Hepatocyte (in vitro differentiated cells): ENCODE measurements at regions not wholly inside any gene's neighbourhood (a gene's known extent, or its start where the extent isn't known, plus 50 kb on each side); places are given as distances from the start of the nearest gene placed in this dataset.

Experiments
- DNase-seq: peaks from one replicate; pipeline ENCODE4 v3.0.0-alpha.2; 2016; ENCODE audit warnings: low spot score
- H2AFZ ChIP-seq: fragments of 200-600 bp; sonication (generic); 2 replicates; pipeline ENCODE4 v1.6.0; 2016; ENCODE audit warnings: antibody characterized with exemption, mild to moderate bottlenecking
- H3K27ac ChIP-seq: fragments of 200-600 bp; sonication (generic); 2 replicates; pipeline ENCODE4 v1.5.1; 2016; ENCODE audit warnings: mild to moderate bottlenecking
- H3K27me3 ChIP-seq: fragments of 200-600 bp; sonication (generic); 2 replicates; pipeline ENCODE4 v1.6.1; 2016
- H3K36me3 ChIP-seq: fragments of 200-600 bp; sonication (generic); replicated peaks from 2 replicates; pipeline ENCODE4 v1.5.1; 2016; ENCODE audit warnings: low read depth; ENCODE audit not compliant: insufficient read depth
- H3K4me1 ChIP-seq: fragments of 200-600 bp; sonication (generic); 2 replicates; pipeline ENCODE4 v1.5.1; 2016; ENCODE audit warnings: mild to moderate bottlenecking, moderate library complexity; ENCODE audit not compliant: insufficient read depth
- H3K4me2 ChIP-seq: fragments of 200-600 bp; sonication (generic); 2 replicates; pipeline ENCODE4 v1.6.0; 2016
- H3K4me3 ChIP-seq: fragments of 200-600 bp; sonication (generic); 2 replicates; pipeline ENCODE4 v1.5.1; 2016; ENCODE audit warnings: mild to moderate bottlenecking
- H3K79me2 ChIP-seq: fragments of 200-600 bp; sonication (generic); 2 replicates; pipeline ENCODE4 v1.6.0; 2017; ENCODE audit warnings: mild to moderate bottlenecking
- H3K9me2 ChIP-seq: fragments of 200-600 bp; sonication (generic); replicated peaks from 2 replicates; pipeline ENCODE4 v1.6.0; 2017; ENCODE audit warnings: mild to moderate bottlenecking; ENCODE audit not compliant: insufficient read depth
- H3K9me3 ChIP-seq: fragments of 200-600 bp; sonication (generic); 2 replicates; pipeline ENCODE4 v1.5.1; 2016; ENCODE audit warnings: low read depth, mild to moderate bottlenecking
- H4K20me1 ChIP-seq: fragments of 200-600 bp; sonication (generic); 2 replicates; pipeline ENCODE4 v1.6.0; 2016; ENCODE audit warnings: mild to moderate bottlenecking; ENCODE audit not compliant: insufficient read depth, poor library complexity, severe bottlenecking
- EZH2 ChIP-seq: fragments of 200-600 bp; sonication (generic); IDR thresholded peaks from 2 replicates; pipeline ENCODE4 v1.6.1; 2016; ENCODE audit warnings: antibody characterized with exemption, mild to moderate bottlenecking, borderline replicate concordance
- EZH2phosphoT487 ChIP-seq: fragments of 200-600 bp; sonication (generic); IDR thresholded peaks from one replicate; pipeline ENCODE4 v1.6.1; 2018; ENCODE audit warnings: antibody characterized with exemption, mild to moderate bottlenecking, low read depth, moderate library complexity; ENCODE audit not compliant: unreplicated experiment, severe bottlenecking
- WGBS: methylation state at CpG from one replicate; pipeline ENCODE4 v1.1.6; 2016; ENCODE audit warnings: low lambda C conversion rate; ENCODE audit errors: missing lambda C conversion rate; 5-methylcytosine and 5-hydroxymethylcytosine counted together
- TF ChIP-seq, protein P1 (sequence below): fragments of 200-600 bp; sonication (generic); IDR thresholded peaks from 2 replicates; pipeline ENCODE4 v1.5.1; 2016; ENCODE audit warnings: antibody characterized with exemption, mild to moderate bottlenecking; ENCODE audit not compliant: poor library complexity

DNA sequence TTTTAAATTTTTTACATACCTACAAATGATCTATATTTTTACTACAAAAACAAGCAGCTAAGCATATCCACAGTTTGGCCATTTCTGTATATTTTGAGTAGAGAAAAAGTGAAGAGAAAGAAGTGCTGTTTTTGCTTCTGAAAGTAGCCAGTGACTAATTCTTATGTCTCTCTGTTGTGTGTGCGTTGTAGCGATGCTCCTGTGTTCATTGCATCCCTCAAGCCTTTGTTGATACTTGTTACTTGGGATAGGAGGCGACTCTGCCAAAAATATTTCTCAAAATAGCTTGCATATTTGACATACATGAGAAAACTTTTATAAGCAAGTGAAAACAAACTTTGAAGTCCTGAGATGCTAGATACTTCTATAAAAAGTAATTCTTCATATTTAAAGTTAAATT lies 714.1 kb downstream of the FSCB start:
- Histone ChIP-seq H3K9me3 (no peaks in the 10 kb centered on the region), H2AFZ (no peak overlapping the region), H3K36me3 (no peaks in the 10 kb centered on the region), H3K4me3 (no peak overlapping the region), H3K27ac (no peak overlapping the region), H3K79me2 (no peaks in the 10 kb centered on the region), H3K9me2 (no peaks in the 10 kb centered on the region), H3K27me3 (no peaks in the 10 kb centered on the region), H4K20me1 (no peaks in the 10 kb centered on the region), H3K4me1 (no peaks in the 10 kb centered on the region), H3K4me2 (no peak overlapping the region)
- WGBS: 87% methylated on average over 3 of the region's 3 CpGs
- DNase-seq: no peak
- TF ChIP-seq, protein P1, sequence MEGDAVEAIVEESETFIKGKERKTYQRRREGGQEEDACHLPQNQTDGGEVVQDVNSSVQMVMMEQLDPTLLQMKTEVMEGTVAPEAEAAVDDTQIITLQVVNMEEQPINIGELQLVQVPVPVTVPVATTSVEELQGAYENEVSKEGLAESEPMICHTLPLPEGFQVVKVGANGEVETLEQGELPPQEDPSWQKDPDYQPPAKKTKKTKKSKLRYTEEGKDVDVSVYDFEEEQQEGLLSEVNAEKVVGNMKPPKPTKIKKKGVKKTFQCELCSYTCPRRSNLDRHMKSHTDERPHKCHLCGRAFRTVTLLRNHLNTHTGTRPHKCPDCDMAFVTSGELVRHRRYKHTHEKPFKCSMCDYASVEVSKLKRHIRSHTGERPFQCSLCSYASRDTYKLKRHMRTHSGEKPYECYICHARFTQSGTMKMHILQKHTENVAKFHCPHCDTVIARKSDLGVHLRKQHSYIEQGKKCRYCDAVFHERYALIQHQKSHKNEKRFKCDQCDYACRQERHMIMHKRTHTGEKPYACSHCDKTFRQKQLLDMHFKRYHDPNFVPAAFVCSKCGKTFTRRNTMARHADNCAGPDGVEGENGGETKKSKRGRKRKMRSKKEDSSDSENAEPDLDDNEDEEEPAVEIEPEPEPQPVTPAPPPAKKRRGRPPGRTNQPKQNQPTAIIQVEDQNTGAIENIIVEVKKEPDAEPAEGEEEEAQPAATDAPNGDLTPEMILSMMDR: no peak
- no peak for TF ChIP-seq EZH2
- no peak for TF ChIP-seq EZH2phosphoT487

DNA sequence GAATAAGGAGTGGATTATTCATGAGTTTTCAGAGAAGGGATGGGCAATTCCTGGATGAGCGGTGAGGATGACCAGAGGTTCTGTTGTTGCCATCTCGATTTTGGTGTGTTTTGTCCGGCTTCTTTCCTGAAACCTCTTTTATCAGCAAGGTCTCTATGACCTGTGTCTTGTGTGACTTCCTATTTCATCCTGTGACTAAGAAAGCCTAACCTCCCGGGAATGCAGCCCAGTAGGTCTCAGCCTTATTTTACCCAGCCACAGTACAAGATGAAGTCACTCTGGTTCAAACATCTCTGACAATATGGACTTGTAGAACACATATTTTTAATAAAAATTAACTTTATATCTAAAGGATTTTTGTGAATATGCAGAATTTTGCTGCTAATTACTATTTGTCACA lies 716.4 kb downstream of the FSCB start:
- Histone ChIP-seq H3K36me3 (no peaks in the 10 kb centered on the region), H3K4me2 (no peak overlapping the region), H3K4me1 (no peaks in the 10 kb centered on the region), H3K79me2 (no peaks in the 10 kb centered on the region), H3K9me2 (no peaks in the 10 kb centered on the region), H4K20me1 (no peaks in the 10 kb centered on the region), H3K4me3 (no peak overlapping the region), H3K9me3 (no peaks in the 10 kb centered on the region), H3K27me3 (no peaks in the 10 kb centered on the region), H3K27ac (no peak overlapping the region), H2AFZ (no peak overlapping the region)
- WGBS: 81% methylated on average over 4 of the region's 4 CpGs
- TF ChIP-seq EZH2phosphoT487 (no peak), EZH2 (no peak)
- TF ChIP-seq, protein P1: no peak
- no peak for DNase-seq

DNA sequence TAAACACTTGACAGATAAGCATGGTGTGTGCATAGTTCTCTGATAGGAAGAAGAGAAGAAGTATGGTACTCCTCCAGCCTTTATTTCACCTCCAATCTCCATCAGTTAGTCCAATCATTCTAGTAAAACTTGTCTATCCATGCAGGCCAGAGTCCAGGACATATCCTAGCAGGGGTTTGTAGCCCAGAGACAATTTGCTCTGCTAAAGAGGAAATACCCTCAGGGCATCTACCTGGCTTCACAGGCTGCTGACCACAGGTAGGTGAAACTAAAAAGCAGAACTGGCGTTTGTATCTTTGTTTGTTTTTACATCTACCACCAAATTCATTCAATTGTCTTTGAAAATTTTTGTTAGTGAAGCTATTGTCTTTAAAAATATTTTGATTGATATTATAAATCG lies 717.6 kb downstream of the FSCB start:
- Histone ChIP-seq H3K27me3 (no peaks in the 10 kb centered on the region), H3K36me3 (no peaks in the 10 kb centered on the region), H4K20me1 (no peaks in the 10 kb centered on the region), H3K9me2 (no peaks in the 10 kb centered on the region), H3K9me3 (no peaks in the 10 kb centered on the region), H2AFZ (no peak overlapping the region), H3K79me2 (no peaks in the 10 kb centered on the region), H3K4me2 (no peak overlapping the region), H3K27ac (no peak overlapping the region), H3K4me3 (no peak overlapping the region), H3K4me1 (no peaks in the 10 kb centered on the region)
- 77% methylated on average over 2 of the region's 2 CpGs for WGBS
- TF ChIP-seq, protein P1: no peak
- TF ChIP-seq EZH2 (no peak), EZH2phosphoT487 (no peak)
- DNase-seq: no peak
